Glomerular visceral epithelial cell (primary cell): ENCODE measurements at regions not wholly inside any gene's neighbourhood (a gene's known extent, or its start where the extent isn't known, plus 50 kb on each side); places are given as distances from the start of the nearest gene placed in this dataset.
"Not testable (repeated sequence)": the region's sequence is repeated elsewhere in the genome, so short reads cannot be mapped to it uniquely, and the experiment has no call there.

Experiments used
- DNase-seq: peaks from one replicate; pipeline ENCODE4 v3.0.0-alpha.2; 2016; ENCODE audit errors: extremely low spot score

DNA sequence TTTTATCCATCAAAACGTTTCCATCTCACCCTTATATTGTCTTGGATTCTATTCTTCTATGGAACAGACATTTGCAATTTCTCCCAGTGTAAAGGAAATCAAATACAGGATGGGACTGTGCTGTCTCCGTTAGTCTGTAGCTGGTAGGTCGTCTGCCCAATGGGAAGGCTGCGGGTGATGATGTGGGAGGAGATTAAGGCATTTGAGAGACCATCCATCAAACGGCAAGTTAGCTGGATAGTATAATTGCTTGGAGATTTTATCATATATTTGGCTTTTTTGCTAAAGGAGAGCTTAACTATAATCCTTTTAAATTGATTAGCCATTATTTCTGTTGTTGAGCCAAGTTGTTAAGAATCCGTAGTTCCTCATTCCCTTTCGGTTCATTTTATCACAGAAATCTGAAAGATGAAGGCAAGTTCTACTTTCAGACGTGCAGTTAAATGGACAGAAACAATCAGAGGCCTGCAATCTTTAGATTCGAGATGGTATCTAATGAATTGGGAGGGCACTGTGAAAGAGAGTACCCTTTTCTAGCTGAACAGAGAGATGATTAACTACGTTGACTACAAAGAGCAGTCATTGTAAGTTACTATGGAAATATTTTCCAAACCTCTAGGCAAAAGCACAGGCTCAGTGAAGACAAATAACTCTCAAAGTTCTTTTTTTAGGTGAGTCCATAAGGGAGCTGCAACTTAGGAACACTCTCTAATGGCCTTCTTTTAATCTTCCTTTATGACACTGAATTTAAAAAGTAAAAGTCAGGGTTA lies 253.3 kb upstream of the KIAA1217 start:
- no peak for DNase-seq

DNA sequence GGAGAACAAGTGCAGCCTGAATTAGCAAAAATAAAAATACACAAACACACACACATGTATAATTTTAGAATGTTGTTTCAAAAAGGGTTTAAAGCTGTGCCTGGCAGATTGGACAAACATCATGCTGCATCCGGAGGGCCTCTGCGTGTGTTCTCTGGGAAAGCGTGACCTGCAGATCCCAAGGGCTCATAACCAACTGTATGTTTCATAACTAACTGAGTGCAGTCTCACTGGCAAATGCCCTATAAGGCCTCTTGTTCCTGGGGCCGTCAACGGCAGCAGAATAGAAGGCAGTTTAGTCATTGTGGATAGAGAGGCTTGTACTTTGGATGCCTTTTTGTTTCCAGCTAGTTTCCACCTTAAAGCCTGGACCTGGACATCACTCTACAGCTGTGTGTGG lies 243.8 kb upstream of the KIAA1217 start:
- DNase-seq: no peak

DNA sequence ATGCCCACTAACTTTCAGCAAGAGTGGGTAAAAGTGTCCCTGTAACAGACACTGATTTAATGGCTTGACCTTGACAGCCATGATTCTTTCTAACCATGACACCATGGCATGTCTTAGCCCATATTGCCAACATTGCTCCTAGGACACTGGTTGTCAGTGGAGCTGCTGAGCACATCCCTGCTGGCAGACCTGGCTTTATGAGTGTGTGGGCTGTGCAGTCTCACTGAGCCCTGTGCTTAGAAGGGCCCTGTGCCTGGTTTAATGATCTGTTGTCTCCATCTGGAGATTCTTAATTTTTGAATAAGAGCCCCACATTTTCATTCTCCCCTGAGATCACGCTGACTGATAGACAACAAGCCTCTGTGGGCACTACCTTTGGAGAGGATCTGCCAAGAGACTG lies 243.1 kb upstream of the KIAA1217 start:
- DNase-seq: no peak

DNA sequence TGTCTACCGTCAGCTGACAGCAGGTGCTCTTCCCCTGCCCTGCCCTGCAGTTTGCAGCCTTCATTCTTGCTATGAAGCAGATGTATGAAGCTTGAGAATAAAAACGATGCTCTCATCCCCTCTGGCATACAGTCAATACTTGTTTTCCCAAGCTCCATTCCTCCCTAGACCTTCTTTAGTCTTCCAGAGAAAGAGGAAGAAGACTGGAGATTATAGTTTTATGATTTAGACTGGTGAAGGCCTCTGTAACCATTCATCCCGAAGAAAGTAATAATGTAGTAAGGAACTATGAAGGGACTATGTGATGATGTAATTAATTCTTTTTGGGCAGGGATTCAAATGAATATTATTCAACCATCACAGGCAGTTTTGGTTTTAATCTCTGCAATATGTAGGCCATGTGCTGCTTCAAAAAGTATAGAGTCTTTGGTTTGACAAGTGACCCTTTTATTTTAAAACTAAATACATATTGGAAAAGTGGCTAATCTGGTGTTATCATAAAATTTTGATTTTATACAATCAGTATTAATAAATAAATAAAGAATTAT lies 242.4 kb upstream of the KIAA1217 start:
- DNase-seq: no peak

DNA sequence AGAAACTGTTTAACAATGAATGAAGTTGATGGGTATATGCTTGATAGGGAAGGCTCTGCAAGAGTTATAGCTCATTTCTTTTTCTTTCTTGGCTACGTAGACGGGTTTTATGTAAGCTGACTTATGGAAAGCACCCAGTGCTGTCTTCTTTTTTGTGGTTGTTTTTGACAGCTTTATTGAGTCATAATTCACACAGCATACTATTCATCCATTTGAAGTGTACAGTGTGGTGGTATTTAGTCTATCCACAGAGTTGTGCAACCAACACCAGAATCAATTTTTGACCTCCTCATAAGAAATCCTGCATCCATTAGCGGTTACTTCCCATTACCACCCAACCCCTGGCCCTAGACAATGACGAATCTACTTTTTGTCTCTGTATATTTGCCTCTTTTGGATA lies 240.6 kb upstream of the KIAA1217 start:
- no peak for DNase-seq

DNA sequence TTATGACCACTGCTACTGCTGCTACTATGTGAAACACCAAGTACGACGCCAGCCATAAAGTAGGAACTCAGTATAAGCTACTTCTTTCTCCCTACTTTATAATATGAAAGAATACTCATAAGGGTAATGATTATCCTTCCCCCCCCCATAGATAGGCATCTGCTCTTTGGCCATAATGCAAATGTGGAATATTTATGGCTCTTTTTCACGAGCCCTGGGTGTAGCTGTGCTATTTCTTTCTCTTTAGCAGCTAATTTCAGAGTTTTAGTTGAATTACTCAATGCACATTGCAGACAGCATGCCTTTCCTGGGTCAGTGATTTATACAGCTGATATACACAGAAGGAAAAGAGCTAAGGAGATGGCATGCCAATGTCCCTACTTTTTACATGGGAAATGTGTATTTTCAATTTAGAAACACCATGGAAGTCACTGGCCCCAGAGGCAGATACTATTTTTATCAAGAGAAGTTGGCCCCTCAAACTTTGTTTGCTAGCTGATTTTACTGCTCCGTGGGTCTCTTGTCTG lies 234.1 kb upstream of the KIAA1217 start:
- no peak for DNase-seq

DNA sequence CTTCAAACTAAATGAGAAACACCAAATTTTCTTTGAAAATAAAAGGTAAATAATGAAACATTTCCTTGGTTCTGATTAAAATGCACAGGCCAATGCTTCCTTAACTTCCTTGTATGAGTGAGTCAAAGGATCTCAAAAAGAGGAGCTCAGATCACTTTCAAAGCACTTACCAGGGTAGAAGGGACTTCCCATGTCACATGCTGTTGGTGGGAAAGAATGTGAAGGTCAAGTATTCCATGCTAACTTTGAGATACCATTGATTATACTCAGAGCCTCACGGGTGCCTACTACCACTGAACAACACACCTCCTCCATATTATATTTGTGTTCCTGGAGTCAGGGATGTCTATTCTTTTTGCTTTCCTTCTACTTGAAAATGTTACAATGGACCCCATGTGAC lies 233.5 kb upstream of the KIAA1217 start:
- no peak for DNase-seq

DNA sequence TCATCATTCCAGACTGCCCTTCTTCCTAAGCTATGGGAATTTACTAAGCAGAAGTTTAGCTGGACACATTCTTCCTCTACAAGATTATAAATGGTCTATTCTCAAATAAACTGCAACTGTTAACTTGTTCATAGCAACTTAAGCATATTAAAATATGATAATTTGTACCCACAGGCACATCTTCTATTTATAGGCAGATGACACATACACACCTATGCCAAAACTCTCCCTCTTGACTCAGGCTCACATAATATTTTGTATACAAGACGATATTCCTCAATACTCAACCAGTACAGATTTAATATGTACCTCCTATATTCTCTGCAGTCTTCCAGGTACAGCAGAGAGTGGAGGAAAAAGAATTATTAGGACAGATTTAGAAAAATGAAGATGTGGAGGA lies 232.7 kb upstream of the KIAA1217 start:
- no peak for DNase-seq

DNA sequence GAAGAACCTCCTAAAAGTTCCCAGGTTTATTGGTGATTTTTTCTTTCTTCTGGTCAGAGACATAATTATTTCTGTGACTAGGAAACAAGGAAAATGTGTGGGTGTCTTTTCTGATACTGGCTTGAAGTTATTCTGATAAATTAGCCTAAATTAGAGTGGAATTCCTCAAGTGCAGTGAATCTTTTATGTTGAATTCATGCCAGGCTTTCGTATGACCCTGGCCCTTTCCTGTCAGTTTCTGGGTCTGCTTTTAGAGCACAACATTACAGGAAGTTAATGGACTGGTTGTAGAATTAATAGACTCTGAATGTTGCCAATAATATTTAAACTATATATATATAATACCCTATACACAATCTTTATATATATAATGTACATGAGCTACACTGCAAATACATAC lies 230.6 kb upstream of the KIAA1217 start:
- DNase-seq: no peak

DNA sequence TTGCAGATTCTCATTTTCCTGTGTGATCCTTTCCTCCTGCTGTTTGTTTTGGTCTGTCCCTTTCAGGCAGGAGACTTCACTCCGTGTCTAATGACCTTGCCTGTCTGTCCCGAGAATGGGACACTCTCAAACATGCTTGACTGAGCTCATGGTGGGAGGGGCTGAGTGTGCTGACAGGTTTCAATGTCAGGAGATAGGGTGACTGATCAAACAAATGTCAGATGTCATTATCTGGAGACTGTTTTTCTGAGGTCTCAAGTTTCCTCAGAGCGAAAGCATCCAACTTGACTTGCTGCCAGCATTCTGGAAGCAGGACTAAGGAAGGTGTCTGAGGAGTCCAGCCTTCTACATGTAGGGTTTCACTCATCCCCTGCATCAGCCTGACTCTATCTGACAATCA lies 228.8 kb upstream of the KIAA1217 start:
- no peak for DNase-seq

DNA sequence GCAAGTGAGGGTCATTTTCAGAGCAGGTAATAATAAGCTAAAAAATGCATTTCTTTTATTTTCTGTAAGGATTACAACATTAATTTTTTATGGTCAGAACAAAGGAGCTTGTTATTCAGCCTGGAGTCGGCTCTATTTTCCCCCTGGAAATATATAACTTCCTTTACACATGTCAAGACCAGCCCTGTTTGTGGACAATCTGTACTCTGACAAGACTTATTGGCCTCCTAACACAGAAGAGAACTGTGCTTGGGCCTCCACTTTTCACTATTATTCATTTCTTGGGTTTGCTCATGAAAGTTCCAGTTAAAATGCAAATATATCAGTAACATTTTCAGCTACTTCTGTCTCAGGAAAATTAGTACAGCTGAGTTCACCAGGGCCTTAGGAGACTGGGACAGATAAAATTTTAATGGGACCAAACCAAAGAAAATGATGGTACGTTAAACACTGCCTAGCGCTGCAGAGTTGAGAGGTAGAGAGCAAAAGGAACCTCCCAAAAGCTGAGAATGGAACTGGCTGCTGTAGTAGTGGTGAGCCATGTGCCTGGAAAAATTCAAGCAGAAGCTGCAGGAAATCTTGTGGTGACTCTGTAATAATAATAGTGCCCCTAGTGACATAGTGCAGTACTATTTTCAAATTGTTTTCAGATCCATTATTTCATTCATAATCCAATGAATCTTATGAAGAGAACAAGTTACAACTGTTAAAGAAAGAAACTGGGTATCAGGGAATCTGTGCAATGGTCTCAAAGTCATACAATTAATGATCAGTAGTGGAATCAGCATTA lies 227.2 kb upstream of the KIAA1217 start:
- DNase-seq: no peak

DNA sequence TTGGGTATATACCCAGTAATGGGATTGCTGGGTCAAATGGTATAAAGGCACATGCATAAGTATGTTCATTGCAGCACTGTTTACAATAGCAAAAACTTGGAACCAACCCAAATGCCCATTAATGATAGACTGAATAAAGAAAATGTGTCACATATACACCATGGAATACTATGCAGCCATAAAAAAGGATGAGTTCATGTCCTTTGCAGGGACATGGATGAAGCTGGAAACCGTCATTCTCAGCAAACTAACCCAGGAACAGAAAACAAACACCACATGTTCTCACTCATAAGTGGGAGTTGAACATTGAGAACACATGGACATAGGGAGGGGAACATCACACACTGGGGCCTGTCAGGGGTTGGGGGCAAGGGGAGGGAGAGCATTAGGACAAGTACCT lies 224.5 kb upstream of the KIAA1217 start:
- DNase-seq: not testable (repeated sequence)

DNA sequence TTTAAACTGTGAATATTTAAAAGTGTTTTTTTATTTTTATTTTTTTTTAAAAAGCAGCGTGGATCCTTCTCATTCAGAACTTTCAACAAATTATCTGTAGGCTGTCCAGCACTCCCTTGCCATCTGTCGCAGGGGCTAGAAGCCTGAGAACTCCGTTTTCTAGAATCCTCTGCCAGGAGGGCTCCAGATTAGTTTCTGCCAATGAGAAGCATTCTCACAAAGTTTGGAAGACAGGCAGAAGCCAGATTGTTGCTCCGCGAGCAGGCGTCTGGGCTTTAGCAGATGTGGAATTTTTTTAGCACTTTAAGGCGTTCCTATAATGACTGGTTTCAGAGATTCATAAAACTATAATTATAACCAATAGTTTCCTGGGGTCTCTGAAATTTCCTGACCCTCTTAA lies 220.9 kb upstream of the KIAA1217 start:
- no peak for DNase-seq

DNA sequence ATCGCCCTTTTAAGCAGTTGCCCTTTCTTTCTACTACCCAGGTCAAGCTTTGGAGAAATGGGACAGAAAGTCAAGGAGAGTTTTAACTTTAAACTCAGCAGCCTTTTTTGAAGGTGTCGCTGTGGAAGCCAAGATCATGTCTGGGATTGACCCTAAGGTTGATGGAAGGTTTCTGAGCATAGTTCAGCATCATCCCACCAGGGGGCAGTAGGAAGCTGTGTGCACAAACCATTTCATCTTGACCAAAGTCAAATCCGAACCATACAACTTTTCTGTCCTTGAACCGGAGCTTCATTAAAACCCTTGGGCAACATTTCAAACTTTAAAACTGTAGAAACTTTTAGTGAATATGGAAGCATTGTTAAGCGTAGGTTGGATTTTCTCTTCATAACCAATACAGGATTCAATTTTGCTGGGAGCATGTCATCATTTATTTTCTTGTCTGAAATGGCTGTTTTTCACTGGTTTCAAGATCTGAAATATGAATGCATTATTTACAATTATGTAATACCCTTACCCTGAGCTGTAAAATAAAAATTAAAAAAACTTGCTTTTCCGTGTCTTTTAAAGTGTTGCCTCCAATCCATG lies 214.4 kb upstream of the KIAA1217 start:
- peak; percentile 33 for DNase-seq

DNA sequence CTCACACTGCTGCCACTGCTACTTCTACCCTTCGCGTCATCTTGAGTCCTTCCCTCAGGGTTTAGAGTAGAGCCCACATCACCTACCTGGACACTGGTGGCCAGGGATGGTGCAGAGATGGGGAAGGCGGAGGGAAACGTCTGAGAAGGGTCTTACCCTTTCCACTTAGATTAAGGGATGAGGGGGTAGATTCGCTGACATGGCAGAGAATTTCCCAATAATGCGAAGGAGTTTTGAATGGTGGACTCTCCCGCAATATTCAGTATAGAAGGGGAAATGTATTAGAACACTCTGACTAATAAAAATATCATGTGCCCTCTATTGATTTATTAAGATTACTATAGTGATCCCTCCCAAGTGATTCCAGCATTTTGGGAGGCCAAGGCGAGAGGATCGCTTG lies 209.5 kb upstream of the KIAA1217 start:
- DNase-seq: no peak

DNA sequence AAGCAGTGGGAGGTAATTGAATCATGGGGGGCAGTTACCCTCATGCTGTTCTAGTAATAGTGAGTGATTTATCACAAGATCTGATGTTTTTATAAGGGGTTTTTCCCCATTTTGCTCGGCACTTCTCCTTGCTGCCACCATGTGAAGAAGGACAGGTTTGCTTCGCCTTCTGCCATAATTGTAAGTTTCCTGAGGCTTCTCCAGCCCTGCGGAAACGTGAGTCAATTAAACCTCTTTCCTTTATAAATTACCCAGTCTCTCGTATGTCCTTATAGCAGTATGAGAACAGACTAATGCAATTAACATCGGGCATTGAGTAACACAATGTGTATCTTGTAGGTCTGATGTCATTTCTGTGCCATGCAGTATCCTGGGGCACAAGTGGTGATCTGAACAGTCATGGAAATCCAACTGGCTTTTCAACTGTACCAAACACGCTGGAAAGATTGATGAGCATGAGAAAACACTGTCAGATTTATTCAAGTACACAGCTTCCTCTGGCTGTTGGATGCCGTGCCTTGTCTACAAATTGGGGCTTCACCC lies 208.6 kb upstream of the KIAA1217 start:
- DNase-seq: no peak

DNA sequence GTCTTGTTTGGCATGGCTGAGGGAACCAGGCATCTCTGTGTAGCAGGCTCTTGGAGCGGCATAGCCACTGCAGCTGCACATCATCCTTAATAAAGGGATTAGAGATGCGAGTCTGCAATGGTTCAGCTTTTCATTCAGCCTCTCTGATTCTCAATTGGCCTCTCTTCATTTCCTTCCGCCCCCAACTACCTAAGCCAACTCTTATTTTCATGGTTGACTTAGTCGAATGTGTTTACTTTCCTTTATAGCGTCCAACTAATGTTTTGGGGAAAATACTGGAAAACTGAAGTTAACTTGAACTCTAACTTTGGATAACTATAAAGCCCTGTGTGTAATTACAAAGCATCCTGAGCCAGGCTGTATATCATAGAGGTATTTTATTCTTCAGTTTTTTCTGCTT lies 202.2 kb upstream of the KIAA1217 start:
- no peak for DNase-seq

DNA sequence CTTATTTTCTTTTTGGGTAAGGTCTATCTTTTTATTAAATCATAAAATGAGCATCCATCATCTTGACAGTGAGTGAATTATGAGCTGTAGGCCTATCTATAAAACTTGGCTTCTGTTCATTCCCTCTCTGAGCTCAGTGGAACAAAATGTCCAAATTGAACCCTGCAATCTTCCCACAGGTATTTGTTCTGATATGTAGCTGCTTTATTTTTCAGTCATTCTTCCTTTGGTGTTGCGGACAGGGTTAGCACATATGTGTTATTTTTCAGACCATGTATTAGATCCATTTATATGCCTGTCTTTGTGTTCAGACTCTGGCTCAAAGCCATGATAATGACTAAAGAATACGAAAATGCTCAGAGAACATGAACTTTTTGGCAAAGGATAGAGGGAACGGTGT lies 201.6 kb upstream of the KIAA1217 start:
- no peak for DNase-seq

DNA sequence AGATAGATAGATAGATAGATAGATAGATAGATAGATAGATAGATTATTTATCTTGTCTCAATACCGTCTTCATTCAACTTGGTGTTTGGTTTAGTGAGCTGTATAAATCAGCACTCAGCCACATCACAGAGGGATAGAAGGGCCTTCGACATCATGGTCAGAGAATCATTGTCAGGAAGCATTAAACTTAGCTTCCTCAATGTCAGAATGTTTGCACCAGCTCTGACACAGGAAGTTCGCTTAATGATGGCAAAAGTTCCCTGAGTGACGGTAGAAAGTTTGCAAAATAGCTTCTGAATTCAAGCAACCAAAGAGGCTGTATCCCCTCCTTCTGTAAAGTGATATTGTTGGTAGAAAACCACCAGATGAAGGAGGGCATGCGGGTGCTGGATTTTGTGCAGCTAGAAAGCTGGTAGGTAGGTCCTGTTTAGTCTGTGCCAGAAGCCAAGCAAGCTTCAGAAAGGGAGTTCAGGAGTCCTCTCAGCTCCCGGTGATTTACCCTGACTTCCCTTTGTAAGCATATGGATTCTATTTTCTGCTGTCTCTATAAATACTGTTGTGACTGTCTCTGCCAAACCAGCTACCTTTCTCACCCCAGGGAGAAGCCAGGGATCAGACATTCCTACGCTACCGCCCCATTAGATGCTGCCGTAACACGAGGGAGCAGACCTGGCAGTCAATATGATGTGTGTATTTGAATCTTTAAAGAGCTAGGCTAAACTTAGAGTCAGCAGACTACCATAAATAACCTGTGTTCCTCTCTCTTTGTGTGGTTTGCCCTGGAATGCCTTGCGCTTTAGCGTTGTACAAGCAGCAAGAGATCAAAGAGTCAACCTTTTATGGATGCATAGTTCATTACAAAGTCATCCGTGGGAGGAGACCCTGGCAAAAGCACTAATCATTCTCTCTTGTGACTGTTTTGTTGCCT lies 200.5 kb upstream of the KIAA1217 start:
- DNase-seq: no peak

DNA sequence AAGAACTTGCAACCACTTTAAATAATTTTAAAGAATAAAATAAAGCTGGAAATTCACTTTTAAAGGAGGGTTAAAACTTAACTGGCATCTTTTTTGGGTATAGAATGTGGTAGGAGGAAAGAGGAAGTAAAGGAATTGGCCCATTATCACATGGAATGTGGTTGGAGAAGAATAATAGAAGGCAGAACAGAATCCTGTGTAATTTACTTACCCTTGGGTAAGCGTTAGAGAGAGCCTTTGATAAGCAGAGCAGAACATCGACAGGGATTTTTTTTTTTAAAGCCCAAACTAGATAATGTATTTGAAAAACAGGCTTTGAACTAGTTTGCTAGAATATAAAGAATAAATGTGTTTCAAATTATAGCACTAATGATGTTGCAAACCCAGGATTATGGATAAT lies 199.8 kb upstream of the KIAA1217 start:
- DNase-seq: no peak

DNA sequence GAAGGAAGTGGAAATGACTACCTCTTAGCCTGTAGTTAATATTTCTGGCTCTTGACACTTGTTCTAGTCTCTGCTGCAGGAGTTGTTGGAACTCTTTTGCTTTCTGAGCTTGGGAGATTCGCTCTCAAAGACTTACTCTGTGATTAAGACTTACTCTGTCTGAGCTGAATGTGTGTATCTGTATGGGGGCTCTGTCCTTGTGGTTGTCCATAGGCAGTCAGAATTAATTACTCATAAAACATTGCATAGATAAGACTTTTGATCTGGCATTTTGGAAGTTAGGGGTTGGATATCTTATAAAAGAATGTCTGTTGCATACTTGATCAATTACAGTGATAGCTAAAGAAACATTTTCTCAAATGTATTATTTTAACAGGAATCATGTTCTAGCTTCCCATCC lies 199.2 kb upstream of the KIAA1217 start:
- no peak for DNase-seq
